ENCODE measurements at regions not wholly inside any gene's neighbourhood (a gene's known extent, or its start where the extent isn't known, plus 50 kb on each side); places are given as distances from the start of the nearest gene placed in this dataset.
A peak's percentile ranks its signal among the peaks of the same experiment; 100 is the strongest.

DNA sequence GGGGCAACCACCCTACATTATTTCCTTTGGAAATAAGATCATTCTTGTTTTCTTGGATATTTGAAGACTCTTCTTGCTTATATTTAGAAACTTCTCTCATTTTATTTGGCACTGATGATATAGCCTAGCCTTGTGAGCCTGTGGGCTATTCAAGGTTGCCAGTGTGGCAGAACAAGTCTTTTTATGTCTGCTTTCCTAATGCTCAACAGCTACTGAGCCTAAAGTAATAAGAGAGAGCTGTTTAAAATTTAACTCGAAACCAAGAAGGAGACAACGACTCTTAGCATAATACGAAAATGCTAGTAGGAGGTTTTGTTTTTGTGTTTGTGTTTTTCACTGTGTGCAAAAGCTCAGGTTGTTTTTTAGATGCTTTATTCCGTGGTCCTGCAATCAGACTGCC is 104.0 kb upstream of the CPM start:
- H3K27ac ChIP-seq (replicated peaks) = no peak overlapping the region
- H3K27me3 ChIP-seq (ENCODE audit: insufficient read depth, poor library complexity, severe bottlenecking) = no peaks in the 10 kb centered on the region
- no peak overlapping the region for H3K4me3 ChIP-seq (replicated peaks; ENCODE audit: insufficient read depth, low read length)
- no peak for DNase-seq (ENCODE audit: low read depth in 1 of 2, low spot score in 1 of 2)
- TF ChIP-seq, protein P1, sequence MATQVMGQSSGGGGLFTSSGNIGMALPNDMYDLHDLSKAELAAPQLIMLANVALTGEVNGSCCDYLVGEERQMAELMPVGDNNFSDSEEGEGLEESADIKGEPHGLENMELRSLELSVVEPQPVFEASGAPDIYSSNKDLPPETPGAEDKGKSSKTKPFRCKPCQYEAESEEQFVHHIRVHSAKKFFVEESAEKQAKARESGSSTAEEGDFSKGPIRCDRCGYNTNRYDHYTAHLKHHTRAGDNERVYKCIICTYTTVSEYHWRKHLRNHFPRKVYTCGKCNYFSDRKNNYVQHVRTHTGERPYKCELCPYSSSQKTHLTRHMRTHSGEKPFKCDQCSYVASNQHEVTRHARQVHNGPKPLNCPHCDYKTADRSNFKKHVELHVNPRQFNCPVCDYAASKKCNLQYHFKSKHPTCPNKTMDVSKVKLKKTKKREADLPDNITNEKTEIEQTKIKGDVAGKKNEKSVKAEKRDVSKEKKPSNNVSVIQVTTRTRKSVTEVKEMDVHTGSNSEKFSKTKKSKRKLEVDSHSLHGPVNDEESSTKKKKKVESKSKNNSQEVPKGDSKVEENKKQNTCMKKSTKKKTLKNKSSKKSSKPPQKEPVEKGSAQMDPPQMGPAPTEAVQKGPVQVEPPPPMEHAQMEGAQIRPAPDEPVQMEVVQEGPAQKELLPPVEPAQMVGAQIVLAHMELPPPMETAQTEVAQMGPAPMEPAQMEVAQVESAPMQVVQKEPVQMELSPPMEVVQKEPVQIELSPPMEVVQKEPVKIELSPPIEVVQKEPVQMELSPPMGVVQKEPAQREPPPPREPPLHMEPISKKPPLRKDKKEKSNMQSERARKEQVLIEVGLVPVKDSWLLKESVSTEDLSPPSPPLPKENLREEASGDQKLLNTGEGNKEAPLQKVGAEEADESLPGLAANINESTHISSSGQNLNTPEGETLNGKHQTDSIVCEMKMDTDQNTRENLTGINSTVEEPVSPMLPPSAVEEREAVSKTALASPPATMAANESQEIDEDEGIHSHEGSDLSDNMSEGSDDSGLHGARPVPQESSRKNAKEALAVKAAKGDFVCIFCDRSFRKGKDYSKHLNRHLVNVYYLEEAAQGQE (IDR thresholded peaks at IDR 0.05; ENCODE audit: insufficient replicate concordance, low read depth) = no peak
- TF ChIP-seq SPI1 (IDR thresholded peaks at IDR 0.05; ENCODE audit: borderline replicate concordance, low read depth) = no peak
- no peak for TF ChIP-seq POLR2AphosphoS5 (IDR thresholded peaks at IDR 0.05; ENCODE audit: low read depth)
- TF ChIP-seq, protein P2, sequence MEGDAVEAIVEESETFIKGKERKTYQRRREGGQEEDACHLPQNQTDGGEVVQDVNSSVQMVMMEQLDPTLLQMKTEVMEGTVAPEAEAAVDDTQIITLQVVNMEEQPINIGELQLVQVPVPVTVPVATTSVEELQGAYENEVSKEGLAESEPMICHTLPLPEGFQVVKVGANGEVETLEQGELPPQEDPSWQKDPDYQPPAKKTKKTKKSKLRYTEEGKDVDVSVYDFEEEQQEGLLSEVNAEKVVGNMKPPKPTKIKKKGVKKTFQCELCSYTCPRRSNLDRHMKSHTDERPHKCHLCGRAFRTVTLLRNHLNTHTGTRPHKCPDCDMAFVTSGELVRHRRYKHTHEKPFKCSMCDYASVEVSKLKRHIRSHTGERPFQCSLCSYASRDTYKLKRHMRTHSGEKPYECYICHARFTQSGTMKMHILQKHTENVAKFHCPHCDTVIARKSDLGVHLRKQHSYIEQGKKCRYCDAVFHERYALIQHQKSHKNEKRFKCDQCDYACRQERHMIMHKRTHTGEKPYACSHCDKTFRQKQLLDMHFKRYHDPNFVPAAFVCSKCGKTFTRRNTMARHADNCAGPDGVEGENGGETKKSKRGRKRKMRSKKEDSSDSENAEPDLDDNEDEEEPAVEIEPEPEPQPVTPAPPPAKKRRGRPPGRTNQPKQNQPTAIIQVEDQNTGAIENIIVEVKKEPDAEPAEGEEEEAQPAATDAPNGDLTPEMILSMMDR (IDR thresholded peaks at IDR 0.05; ENCODE audit: insufficient read depth, low read length) = no peak
- TF ChIP-seq GABPA (IDR thresholded peaks at IDR 0.05; ENCODE audit: low read depth) = no peak

- no peaks in the 10 kb centered on the region for H3K27me3 ChIP-seq (ENCODE audit: insufficient read depth, poor library complexity, severe bottlenecking)
- DNase-seq (ENCODE audit: low read depth in 1 of 2, low spot score in 1 of 2) = peak in 1 of 2 experiments; percentile 82
Measured at GRCh38 chr12:69039911-69040310, 106.9 kb upstream of the CPM start.

DNA sequence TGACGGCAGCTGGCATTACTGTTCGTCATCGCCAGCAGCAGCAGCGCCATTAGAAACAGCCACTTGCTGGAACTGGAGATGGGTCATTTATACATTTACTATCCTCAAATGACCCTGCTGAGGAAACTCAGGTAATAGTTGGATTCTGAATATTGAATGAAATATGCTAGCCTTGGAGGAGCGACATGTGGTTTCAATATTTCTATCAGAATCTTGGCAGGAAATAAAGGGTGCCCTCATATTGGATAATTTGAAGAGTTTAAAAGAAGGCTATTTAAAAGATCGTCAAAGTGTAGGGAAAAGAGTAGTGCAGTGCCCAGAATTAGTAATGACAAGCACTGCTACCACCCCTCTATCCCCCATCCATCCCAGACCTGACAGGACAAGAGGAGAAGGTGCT is 109.6 kb upstream of the CPM start:
- DNase-seq (ENCODE audit: low read depth in 1 of 2, low spot score in 1 of 2) = no peak
- no peak overlapping the region for H3K27ac ChIP-seq (replicated peaks)
- TF ChIP-seq, protein P1 (IDR thresholded peaks at IDR 0.05; ENCODE audit: insufficient replicate concordance, low read depth) = no peak
- no peak for TF ChIP-seq GABPA (IDR thresholded peaks at IDR 0.05; ENCODE audit: low read depth)
- TF ChIP-seq, protein P2 (IDR thresholded peaks at IDR 0.05; ENCODE audit: insufficient read depth, low read length) = no peak
- no peak for TF ChIP-seq SPI1 (IDR thresholded peaks at IDR 0.05; ENCODE audit: borderline replicate concordance, low read depth)
- TF ChIP-seq POLR2AphosphoS5 (IDR thresholded peaks at IDR 0.05; ENCODE audit: low read depth) = no peak
- H3K27me3 ChIP-seq (ENCODE audit: insufficient read depth, poor library complexity, severe bottlenecking) = no peaks in the 10 kb centered on the region
- no peak overlapping the region for H3K4me3 ChIP-seq (replicated peaks; ENCODE audit: insufficient read depth, low read length)

More at GRCh38 chr12:69039911-69040310, 106.9 kb upstream of the CPM start:
- TF ChIP-seq, protein P2 (IDR thresholded peaks at IDR 0.05; ENCODE audit: insufficient read depth, low read length) = no peak
- TF ChIP-seq SPI1 (IDR thresholded peaks at IDR 0.05; ENCODE audit: borderline replicate concordance, low read depth) (peak; percentile 26; the same call in 1 of the 2 replicates), POLR2AphosphoS5 (IDR thresholded peaks at IDR 0.05; ENCODE audit: low read depth) (peak; percentile 57; the same call in 1 of the 2 replicates), GABPA (IDR thresholded peaks at IDR 0.05; ENCODE audit: low read depth) (no peak)
- Histone ChIP-seq H3K27ac (replicated peaks) (peak overlapping the region; percentile 70), H3K4me3 (replicated peaks; ENCODE audit: insufficient read depth, low read length) (no peak overlapping the region)

DNA sequence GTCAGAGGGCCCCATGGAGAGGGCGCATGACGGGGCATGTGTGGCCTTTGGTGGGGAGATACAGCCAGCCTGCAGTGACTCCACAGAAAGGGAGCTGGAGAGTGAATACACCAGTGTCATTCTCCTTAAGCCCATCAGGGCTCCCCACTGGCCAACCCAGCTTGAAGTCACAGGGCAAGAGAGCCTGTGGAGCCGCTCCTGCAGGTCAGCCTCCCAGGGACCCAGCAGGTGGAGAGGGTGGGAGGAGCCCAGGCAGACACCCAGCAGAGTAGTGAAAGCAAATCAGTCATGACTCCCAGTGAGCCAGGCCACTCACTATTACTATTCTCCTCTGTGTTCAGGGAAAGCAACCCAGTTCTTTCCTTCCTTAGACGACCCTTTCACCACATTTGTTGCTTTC is 110.0 kb upstream of the CPM start:
- H3K4me3 ChIP-seq (replicated peaks; ENCODE audit: insufficient read depth, low read length) = no peak overlapping the region
- no peak for DNase-seq (ENCODE audit: low read depth in 1 of 2, low spot score in 1 of 2)
- TF ChIP-seq, protein P2 (IDR thresholded peaks at IDR 0.05; ENCODE audit: insufficient read depth, low read length) = no peak
- TF ChIP-seq GABPA (IDR thresholded peaks at IDR 0.05; ENCODE audit: low read depth) = no peak
- TF ChIP-seq, protein P1 (IDR thresholded peaks at IDR 0.05; ENCODE audit: insufficient replicate concordance, low read depth) = no peak
- TF ChIP-seq SPI1 (IDR thresholded peaks at IDR 0.05; ENCODE audit: borderline replicate concordance, low read depth) = no peak
- TF ChIP-seq POLR2AphosphoS5 (IDR thresholded peaks at IDR 0.05; ENCODE audit: low read depth) = no peak
- H3K27ac ChIP-seq (replicated peaks) = no peak overlapping the region
- H3K27me3 ChIP-seq (ENCODE audit: insufficient read depth, poor library complexity, severe bottlenecking) = no peaks in the 10 kb centered on the region
